GM18867 (cell line): ENCODE measurements at regions not wholly inside any gene's neighbourhood (a gene's known extent, or its start where the extent isn't known, plus 50 kb on each side); places are given as distances from the start of the nearest gene placed in this dataset.

Experiments
- ATAC-seq: cut with Tn5 transposase; IDR thresholded peaks from one replicate; pipeline ENCODE4 v1.9.1; 2021; ENCODE audit warnings: mild to moderate bottlenecking, moderate library complexity; ENCODE audit not compliant: unreplicated experiment

DNA sequence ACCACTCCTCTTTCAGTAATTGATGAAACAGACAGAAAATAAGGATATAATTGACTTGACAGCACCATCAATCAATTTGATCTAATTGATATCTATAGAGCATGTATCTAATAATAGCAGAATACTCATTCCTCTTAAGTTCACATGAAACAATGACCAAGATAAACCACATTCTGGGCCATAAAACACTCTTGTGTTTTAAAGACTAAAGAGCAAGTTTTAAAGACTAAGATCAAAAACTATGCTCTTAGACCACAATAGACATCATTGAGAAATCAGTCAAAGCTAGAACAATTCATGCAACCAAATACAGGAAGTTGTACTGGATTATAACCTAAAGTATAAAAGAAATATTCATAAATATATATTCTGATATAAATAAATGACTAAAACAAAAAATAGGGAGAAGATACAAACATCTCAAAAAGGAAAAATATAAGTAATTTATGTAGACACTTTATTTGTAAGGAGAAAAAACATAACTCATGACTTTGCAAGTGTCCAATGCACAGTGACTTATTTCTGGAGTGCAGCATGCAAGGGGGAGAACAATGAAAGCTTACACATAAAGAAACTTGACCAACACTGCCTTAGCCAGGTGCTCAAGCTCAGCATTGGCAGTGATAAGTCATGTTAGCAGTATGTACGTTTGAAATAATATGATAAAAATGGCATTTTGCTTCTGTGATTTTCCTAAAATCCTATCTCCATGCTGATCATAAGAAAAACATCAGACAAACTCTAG, 312.7 kb upstream of the IGFBP3 start:
- no peak for ATAC-seq

GRCh38 chr7:46230990-46231305, 309.9 kb upstream of the IGFBP3 start:
- ATAC-seq = no peak

- no peak for ATAC-seq
Measured at GRCh38 chr7:46230298-46230989, 309.4 kb upstream of the IGFBP3 start.

DNA sequence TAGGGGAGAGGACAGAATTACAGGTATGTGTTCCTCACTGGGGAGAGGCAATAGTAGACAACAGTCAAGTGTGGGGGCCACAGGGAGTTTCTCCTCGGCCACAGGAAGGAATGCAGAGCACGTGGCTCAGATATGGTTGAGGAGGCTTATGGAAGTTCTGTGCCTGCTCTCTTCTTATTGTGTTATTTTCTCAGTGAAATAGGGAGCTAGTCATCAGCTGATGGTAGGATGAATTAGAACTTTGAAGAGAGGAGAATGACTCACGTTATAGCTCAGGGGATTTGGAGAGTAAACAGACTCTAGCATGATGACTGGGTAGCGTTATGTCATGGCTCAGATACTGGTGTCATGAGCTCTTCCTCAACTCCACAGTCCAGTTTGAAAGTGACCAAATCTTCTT, 308.3 kb upstream of the IGFBP3 start:
- ATAC-seq = no peak

DNA sequence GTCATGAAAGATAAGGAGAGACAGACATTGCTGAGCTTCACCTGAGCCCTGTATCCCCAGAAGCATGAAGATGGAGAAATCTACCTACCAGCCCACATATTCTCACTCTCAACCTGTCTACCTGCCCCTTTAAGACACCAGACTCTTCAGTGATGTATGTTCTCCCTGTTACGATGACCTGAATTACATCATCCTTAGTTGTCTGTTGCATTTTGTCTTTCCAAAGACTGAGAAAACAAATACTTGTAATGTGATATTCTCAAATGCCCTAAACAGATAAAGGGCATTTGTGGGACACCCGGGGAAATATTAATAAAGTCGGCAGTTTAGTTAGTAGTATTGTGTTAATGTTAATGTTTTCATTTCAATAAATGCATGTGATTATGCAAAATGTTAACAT, 305.8 kb upstream of the IGFBP3 start:
- ATAC-seq = no peak

GRCh38 chr7:46224363-46224762, 303.3 kb upstream of the IGFBP3 start:
- no peak for ATAC-seq

DNA sequence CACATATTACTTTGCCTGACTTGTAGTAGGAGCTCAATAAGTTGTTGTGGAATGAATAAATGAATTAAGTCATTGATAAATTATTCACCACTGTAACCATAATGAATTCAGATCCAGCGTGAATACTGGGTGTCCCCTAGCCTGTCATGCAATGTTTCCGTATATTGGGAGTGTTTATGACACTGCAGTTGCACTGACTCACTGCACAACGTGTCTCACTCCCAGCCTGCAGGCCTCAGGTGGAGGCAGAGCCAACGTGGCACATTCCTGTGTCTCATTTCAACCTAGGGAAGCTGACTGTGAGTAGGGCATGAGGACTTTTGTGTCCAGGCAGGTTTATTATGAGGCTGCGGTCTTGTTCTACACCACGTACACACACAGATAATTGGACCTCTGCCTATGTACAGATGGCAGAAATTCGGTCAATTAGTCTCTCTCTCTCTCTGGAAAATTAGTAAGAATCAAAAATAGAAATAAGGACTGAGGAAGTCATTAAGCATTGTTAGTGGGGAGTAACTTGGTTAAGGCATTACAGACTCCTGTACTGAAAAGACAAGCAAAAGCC, 299.1 kb upstream of the IGFBP3 start:
- no peak for ATAC-seq

GRCh38 chr7:46218461-46219200, 297.6 kb upstream of the IGFBP3 start:
- ATAC-seq = no peak

DNA sequence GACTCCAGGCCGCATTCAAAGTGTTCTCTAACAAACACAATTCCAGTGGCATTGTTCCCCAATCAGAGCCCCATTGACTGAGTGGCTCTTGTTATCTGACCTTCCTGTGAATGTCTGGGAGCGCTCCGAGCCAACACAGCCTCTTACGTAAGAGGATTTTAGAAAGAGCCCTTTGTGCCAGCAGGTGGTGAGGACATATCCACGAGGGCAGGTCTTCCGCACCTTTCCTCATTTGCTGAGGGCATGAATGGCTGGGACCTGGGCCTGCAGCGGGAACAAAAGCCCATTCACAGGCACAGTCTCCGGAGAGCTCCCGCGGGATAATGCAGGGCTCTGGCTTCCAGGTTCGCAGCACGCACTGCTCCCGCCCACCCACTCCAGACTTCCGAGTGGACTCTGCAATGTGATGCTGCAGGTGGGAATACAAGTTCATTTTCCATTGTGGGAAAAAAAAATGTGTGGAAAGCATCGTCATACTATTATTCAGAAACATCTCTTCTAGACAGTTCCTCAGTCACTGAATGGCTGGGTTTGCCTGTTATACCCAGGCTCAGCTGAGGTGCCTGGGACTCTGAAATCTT, 295.0 kb upstream of the IGFBP3 start:
- ATAC-seq = no peak

DNA sequence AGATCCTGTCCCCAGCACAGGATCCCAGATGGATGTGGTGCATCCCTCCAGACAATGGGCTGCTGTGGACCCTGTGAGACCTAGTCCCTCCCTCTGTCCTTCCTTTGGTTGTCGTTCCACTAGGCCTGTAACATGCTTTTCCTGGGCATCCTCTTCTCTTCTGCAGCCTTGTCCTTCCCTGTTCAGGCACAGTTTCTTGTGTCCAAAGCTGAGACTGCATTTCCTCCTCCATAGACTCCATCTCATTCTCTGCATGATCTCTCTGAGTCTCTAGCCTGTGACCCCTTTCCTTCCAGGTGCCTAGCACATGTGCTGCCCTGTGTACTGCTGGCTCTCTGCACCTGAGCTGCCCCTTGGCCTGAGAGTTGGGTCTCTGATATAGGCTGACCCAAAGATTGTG, 293.5 kb upstream of the IGFBP3 start:
- no peak for ATAC-seq

GRCh38 chr7:46213154-46213537, 292.1 kb upstream of the IGFBP3 start:
- no peak for ATAC-seq

DNA sequence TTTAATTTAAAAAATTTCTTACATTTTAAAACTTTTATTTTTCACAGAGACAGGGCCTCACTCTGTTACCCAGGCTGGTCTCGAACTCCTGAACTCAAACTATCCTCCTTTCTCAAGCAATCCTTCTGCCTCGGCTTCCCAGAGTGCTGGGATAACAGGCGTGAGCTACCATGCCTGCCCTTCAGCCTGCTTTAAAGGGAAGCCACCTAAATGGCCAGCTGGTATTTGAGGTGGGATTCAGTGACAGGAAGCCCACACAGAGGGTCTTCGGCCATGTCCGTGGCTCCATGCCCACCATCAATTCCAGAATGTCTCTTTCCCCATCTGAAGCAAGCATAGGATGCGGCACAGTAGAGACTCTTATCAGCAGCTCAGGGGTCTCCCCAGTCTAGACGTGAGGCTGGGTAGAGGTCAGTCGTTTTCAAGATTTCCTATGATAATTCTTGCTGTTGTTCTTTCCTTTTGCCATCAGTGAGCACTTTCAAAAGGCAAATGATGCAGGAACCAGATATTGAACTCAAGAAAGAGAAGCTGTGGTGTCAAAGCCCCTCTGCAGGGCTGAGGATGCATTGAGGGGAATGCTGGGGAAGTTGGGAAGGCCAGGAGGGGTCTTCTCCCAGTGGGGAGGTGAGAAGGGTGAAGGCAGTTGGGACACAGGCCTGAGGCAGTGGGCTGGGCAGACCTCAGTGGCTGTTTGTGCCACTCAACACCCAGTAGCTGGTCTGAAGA, 291.5 kb upstream of the IGFBP3 start:
- no peak for ATAC-seq

DNA sequence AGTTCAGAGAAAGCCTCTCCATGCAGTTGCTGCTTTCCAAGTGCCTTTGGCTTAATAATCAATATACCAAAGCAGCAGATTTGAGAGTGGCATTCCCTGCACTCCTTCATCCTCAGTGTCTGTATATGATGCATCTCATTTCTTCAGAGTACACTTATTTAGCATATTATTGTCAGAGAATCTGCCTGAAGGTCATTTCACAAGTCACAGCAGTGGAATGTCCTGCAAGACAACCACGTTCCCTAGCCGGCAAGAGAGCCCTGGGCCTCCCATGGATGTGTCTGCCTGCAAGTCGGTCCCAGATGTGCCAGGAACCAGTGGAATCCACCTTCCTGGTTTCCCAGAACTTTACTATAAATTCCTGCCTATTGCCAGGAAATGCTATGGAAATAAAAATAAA, 289.4 kb upstream of the IGFBP3 start:
- ATAC-seq = no peak

- ATAC-seq = no peak
Measured at GRCh38 chr7:46209611-46210388, 288.7 kb upstream of the IGFBP3 start.

- ATAC-seq = no peak
Measured at GRCh38 chr7:46208635-46209525, 287.8 kb upstream of the IGFBP3 start.

DNA sequence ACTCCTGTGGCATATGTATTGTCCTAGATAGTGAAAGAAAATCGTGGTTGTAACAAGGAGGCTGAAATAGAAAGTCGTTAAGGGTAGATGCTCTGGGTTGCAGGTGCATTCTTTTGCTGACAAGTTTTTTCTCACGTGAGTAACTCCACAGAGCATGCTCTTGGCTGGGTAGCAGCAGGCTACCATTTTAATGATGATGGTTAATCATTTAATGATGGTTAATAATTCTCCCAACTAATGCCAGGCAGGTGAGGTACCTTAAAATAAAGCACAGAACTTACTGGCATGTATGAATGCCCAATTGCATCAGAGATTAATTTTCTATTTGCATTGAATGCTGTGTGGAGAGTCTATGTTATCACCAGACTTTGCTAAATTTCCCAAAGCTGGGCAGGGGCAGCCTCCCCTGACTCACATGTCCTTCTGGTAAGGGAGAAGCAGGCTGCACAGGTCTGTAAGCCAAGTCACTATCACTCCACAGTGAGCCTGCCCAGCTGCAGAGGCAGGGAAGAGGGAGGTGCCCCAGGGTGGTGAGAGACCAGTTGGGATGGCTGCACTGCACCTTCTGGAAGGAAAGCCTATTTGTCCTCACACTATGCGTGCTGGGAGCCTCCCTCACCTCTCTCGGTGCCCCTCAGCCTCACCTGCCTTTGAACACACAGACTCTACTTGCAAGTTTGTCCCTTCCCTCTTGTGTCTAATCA, 287.0 kb upstream of the IGFBP3 start:
- ATAC-seq = peak; percentile 46

GRCh38 chr7:46206476-46207060, 285.5 kb upstream of the IGFBP3 start:
- ATAC-seq = no peak

DNA sequence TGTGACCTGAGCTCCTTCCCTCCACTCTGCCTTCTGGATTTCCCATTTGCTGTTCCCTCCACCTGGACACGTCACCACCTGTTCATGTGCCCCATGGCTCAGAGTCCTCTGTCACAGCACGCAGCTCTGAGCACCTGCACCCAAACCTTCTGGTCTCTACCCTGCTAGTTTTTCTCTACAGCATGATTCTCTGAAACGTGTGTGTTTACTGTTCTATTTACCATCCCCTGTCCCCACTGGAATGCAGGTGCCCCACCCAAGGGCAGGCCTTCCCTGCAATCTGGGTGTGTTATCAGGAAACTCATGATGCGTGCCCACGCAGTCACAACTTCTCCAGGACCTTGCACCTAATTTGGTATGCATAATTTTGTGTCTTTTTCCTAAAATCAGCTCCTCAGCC, 284.4 kb upstream of the IGFBP3 start:
- no peak for ATAC-seq
